NCI-H187 (cell line): ENCODE measurements at regions not wholly inside any gene's neighbourhood (a gene's known extent, or its start where the extent isn't known, plus 50 kb on each side); places are given as distances from the start of the nearest gene placed in this dataset.
"Not testable (repeated sequence)": the region's sequence is repeated elsewhere in the genome, so short reads cannot be mapped to it uniquely, and the experiment has no call there.

ENCODE experiments used
- DNase-seq, 2 experiments: peaks; one replicate each; lab custom pipeline; 2025; lab: John Stamatoyannopoulos, UW

DNA sequence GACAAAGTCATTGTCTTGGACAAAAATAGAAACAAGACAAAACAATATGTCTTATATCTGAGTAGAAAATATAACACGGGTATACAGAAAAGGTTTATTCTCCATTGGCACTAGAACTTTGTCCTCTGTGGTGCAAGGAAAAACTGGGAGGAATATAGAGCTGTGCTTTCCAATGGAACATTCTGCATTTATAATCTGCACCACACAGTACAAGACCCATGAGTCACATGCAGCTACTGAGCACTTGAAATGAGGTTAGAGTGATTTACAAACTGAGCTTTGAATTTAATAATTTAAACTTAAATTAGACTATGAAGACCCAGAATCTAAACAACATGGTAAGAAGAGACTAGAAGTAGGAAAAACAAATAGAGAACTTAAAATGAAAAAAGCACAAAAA lies 86.1 kb downstream of the RAP2A start:
- no peak for DNase-seq

DNA sequence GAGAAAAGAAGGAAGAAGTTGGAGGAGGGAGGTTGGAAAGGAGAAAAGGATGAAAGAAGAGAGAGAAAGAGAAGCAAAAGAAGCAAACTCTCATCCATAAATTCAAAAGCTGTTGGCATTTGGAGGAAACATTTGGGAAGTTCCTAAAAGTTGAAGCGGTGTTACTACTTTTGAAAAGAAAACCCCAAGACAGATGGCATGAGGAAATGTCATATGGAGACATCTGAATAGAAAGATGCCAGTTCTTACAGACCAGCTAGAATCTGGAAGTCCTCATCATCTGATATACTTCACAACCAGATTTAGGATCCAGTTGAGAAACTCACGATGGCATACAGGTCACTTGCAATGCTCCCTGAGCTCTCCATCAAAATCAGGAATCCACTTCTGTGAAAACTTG lies 86.9 kb downstream of the RAP2A start:
- DNase-seq = no peak

DNA sequence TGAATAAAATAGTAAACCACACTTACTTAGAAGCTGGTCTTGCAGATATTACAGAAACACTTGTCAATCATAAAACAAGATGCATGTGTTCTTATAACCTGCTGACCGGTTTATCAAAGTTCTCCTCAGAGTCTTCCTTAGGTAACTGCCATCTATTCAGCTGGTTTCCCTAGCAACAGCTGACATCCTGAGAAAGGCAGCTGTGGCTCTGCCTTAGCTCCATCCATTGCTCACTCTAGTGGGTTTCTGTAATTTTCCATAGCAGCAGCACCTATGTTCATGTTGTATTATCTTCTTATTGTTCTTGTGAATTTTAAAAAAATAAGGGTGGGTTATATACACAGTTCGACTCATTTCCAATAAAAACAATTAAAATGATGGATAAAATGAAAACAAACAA lies 87.8 kb downstream of the RAP2A start:
- no peak for DNase-seq

DNA sequence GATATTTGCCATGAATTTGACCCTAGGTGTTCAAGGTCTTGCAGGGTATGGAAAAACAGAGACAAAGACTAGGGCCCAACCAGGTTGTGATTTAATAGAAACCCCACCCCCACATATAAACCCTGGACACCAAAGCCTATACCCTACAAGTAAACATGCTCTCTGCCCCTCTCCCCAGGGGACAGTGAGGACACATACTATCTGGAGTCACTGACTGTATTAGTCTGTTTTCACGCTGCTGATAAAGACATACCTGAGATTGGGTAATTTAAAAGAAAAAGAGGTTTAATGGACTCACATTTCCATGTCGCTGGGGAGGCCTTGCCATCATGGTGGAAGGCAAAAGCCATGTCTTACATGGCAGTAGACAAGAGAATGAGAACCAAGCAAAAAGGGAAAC lies 88.3 kb downstream of the RAP2A start:
- DNase-seq = no peak

DNA sequence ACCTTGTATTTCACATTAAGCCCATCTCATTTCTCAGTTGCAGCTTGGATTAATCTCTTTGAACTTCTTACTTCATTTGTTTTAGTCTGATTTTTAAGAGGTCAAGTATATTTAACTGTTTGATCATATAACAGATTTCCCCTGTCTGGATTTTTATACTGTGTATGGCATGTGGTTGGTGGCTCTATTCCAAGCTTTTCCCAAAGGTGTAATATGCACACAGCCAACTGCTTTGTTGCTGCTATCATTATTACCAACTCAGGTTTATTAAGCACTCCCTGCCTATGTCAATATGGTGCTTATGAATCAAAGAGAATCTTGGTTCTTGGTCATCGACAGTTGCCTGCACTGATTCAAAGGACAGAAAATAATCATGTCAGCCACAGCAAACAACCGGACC lies 92.6 kb downstream of the RAP2A start:
- DNase-seq = no peak

DNA sequence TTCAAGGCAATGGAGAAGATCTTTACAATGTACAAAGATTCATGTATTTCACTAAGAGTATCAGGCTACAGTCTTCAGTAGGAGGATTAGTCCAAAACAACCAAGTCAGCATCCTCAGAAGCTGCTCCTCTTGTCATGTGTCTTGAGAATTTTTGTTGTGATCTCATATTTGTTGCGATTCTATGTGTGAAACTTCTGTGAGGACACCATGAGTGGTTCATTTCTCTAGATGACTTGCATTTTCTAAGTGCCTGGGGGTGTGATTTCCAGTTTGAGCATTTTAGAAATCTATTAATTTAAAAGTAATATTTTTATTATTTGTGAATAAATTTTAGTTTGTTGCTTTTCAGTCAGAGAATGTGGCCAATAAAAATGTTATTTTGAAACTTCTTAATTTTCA lies 94.5 kb downstream of the RAP2A start:
- DNase-seq = no peak

DNA sequence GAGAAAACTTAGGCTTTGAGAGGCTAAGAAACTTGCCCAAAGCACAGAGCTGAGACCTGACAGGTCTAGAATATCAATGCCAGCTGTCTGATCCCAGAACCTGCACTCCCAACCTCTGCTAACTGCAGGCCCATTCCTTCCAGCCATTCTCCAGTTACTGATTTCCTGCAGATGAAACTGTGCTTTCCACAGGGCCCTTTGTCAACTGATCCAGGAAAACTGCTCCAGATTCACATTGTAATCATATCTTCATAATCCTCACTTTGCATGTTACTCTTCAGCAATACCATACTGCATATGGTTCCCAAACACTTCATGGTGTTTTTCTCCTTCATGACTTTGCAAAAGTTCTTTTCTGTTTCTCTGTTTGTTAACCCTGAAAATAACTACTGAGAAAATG lies 100.6 kb downstream of the RAP2A start:
- no peak for DNase-seq

DNA sequence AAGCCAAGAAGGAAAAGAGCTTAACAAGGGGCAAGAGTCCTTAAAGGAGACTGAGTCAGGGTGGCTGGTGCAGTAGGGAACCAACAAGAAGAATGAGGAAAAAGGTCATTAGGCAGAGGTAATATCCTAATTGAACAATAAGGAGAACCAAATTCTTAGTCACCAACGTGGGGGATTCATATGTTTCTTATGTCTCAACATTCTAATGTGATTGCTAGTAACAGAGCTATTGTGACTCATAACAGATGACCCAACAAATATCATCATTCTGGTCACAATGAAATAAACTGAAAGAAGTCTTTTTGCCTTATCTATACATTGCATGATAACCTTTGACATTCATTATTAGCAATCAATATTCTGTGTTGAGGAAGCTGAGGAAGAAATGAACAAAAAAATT lies 101.6 kb downstream of the RAP2A start:
- DNase-seq = no peak

DNA sequence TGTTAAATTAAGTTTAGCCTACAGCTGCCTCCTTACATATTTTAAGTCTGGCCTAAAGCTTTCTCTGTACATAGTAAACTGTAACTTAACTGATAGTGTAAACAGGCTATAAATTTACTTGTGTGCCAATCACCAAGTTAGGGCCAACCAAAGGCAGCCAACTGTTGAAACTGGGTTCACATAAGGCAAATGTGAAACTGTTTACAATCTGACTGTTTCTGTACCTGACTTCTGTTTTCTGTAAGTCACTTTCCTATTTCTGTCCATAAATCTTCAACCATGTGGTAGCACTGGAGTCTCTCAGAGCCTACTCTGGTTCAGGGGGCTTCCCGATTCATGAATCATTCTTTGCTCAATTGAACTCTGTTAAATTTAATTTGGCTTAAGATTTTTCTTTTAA lies 103.1 kb downstream of the RAP2A start:
- DNase-seq = no peak

DNA sequence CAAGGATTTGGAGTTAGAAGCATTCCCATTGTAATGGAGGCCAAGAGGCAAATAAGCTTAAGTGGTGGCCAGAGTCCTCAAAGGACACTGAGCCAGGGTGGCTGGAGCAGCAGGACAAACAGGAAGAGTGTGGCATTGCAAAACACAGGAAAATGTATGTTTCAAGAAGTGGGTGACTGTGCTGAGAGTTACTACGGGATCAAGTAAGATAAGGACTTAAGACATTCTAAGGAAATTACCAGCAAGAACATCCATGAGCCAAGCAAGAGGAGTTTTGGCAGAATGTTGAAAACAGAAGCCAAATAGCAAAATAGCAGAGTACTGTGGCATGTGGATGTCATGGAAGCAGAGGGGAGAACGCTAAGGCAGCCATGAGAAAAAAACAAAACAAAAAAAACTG lies 104.2 kb downstream of the RAP2A start:
- DNase-seq = no peak

DNA sequence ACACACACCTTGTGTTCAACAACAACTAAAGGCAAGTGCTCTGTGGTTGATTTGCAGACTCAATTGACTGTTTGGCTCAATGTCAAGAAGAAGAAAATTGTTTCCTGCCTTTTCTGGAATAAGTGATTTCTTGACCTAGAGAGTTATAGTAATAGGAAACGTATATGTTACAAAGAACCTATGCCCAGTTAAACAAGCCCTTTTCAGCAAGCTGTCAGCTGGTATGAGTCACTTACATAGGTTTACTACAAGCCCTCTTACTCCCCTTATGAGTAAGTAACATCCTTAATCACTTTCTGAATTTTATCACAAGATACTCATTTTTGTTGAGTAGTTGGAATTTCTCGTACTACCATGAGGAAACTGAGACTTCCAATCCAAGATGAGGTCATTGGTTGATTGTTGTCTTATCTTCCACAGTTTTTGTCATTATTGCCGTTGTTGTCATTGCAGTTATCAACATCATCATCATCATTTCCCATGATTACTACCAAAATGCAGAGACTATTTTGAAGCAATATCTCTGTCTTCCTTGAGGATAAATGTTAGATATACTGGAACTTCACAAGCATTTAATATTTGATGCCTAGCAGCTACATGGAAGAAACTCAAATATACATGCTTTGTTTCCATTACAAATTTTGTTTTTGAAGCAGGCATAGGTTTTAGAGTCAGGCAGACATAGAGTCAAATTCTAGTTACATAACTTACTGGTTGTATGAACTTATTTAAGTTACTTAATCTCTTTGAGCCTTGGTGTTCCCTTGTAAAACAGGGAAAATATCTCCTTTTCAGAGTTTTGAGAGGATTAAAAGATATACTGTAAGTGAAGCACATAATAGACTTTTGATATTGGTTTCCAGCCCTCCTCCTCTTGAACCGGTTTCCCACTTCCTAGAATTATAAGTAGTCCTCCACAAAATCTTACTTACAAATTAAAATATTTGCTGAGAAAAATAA lies 106.0 kb downstream of the RAP2A start:
- DNase-seq = no peak

DNA sequence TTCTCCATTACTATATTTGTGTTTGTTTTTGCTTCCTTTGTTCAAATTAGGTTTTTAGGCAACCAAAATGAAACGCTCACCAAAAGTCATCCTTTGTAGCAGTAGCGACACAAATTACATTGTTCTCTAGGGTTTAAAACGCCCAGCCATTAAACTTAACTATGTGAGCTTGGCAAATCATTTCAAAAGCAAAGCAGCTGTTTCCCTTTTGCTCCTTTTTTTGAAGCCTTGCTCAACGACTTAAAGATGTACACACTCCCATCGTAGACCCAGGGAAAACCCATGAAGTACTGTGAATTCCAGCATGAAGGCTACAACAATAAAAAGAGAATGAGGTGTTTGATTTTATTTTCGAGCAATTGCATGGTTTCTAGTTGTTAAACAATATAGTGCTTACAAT lies 106.7 kb downstream of the RAP2A start:
- DNase-seq = no peak

DNA sequence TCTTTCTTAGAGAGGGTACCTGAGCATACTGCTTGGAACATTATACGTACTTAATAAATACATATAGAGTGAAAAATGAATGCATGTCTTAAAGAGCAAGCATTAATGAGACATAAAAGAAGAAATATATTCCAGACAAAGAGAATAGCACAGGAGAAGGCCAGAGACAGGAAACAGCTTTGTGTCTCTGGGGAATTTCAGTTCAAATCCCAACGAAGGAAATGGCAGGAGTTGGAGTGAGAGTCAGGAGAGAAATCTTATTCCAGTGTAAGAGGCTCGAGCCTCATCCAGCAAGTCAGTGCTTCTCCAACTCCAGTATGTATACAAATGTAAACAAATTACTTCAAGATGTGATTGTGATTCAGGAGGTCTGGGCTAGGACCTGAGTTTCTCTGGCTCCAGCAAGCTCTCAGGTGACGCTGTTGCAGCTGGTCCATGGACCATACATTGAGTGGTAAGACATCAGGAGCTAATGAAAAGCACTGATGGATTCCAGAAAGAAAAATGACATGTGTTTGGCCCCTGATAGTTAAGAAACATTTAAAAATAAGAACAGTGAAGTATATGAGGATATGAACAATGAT lies 108.2 kb downstream of the RAP2A start:
- DNase-seq = no peak

DNA sequence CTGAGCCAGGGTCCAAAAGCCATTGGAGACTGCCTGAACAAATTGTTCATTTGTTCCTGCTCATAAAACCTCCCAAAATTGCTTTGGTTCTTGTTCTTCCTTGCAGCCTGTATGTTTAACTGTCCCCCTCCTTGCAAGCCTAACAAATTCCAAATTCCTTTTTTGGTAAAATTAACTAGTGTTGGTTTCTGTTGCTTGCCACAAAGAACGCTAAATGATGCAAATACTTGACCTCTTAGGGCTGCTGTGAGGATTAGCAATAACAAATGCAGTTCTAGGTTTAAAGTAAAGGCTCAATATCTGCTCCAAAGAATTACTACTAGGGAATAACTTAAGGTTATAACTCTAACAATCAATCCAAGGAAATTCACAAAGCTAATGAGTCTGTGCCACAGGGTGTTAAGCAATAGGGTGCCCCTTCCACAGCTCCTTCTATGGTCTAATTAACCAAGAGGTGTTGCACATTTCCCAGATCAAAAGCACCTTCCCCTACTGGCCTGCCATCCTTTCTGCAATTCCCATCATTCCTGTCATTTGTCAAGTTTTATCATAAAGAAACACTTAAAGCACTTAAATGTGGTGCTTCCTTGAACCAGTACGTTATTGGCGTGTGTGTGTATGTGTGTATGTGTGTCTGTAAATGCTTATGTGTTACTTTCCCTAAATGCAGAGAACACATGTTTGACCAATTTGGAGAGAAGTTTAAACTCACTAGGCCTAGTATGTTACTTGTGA lies 110.2 kb downstream of the RAP2A start:
- no peak for DNase-seq

DNA sequence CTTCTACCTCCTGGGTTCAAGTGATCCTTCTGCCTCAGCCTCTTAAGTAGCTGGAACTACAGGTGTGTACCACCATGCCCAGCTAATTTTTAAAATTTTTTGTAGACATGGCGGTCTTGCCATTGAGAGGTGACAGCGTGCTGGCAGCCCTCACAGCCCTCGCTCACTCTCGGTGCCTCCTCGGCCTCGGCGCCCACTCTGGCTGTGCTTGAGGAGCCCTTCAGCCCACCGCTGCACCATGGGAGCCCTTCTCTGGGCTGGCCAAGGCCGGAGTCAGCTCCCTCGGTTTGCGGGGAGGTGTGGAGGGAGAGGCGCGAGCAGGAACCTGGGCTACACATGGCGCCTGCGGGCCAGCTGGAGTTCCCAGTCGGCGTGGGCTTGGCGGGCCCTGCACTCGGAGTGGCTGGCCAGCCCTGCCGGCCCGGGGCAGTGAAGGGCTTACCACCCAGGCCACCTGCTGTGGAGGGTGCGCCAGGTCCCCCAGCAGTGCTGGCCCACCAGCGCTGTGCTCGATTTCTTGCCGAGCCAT lies 111.1 kb downstream of the RAP2A start:
- not testable (repeated sequence) for DNase-seq

DNA sequence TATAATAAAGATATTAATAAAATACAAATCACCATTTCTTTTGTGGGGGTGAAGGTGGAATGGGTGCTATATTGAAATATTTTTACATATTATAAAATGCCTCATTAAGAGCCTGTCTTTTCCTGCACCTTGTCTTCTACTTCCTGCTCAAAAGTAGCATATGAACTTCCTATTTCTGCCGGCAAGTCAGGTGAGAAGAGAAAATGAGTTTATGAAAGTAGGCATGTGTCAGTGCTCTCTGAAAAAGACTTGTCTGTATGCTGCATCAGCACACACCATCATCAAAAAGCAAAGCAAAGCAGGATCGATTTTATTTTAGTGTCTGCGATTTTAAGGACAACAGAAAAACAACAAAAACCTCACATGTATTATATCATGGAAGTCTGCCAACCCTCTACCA lies 114.2 kb downstream of the RAP2A start:
- DNase-seq = no peak

DNA sequence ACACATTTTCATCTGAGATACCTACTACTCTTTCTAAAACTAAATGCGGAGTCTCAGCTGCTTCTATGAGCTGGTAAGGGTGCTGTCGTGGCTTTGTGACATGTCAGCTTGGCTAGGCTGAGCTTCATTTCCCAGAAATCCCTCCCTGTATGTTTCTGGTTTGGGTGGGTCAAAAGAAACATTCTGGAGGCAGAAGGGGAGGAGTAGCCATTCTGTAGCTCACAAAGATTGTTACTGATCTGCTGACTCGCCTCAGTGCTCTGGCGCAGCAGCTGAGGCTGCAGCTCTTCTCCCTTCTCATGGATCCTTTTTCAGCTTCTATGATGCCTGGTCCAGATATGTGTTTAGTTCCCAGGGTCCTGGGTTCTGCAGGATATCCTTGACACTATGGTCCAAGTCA lies 114.7 kb downstream of the RAP2A start:
- DNase-seq = no peak

DNA sequence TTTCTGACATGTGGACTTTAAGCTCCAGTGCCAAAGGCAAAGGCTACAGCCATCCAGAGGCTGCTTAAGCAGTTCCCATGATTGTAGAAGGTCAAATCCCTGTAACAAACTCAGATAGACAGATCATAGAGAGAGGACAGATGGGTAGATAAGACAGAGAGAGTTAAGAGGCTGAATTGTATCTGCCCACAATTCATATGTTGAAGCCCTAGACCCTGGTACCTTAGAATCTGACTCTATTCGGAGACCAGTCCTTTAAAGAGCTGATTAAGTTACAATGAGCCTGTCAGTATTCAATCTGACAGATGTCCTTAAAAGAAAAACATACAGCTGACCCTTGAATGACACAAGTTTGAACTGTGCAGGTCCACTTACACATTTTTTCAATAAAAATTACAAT lies 115.2 kb downstream of the RAP2A start:
- no peak for DNase-seq

DNA sequence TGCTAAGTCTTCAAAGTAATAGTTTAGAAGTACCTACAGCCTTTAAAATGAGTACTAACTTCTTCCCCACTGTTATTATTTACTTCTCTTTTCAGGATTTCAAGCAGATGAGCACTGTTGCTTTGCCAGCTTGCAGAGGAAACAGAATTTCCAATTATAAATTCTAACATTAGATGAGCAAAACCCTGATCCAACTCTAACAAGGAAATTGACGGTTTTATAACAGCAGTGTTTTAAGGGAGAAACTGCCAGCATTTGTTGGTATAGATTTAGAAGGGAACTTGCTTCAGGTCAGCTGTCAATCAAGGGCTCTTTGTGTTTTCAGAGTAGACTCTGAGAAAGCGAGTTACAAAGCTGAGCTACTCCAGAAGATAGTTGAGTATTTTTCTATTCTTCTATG lies 120.5 kb downstream of the RAP2A start:
- DNase-seq = no peak

DNA sequence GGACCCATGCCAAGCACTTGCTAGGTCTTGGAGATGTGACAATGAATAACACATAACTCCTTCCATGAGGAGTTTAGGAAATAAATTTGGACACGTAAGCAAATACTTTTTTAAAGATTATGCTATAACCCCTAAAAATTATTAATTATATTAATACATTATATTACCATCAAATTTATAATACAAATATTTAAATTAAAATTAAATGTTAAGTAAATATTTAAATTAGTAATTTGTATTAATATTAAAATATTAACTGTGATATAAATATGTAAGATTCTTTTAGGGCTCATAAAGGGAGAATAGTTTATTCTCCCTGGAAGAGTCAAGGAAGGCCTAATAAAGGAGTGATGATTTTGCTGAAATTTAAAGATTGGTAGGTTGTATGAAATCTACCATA lies 121.1 kb downstream of the RAP2A start:
- DNase-seq = no peak

DNA sequence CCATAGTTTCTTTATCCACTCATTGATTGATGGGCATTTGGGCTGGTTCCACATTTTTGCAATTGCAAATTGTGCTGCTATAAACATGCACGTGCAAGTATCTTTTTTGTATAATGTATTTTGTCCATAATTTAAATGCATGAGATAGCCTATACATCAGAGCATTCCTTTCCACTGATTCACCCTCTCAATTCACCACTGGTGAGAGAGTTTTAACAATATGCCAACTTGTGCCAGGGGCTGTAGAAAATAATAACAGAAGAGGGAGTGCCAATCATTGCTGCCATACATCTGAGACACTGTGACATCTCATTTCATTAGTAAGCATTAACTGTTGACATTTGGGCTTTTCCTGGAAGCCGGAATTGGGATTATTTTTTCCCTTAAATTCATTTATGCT lies 125.1 kb downstream of the RAP2A start:
- DNase-seq = no peak

DNA sequence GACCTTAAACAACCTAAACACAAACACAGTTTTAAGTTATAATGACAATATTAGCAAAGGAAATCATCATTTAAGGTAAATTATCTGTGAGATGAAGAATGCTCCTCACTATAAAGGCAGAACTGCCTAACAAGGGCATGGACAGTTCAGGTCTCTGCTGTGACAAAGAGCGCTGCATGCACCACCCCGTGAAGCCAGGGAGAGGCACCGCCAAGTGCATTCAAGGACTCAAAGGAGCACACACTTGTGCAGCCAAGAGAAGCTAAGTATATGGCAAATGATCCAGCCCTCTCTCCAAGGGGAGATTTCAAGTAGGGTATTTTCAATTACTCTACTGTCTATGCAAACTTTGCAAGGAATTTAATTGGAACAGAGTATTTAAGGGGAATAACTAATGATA lies 126.0 kb downstream of the RAP2A start:
- peak; percentile 83 to 88 for DNase-seq

DNA sequence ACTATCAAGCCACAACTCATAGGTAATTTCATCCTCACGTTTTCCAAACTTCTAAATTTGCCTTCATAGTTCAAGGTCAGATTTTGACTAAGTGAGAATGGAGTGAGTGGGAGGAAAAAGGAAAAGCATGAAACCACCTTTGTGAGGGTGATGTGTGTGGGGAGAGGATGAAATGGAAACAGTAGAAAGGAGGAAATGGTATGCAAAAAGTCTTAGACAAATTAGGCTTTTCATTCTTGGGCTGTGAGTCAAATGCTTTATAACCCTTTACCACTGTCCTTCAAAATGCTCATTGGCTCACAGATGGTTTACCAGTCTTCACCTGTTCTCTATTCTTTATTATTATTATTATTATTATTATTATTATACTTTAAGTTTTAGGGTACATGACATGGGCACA lies 127.2 kb downstream of the RAP2A start:
- DNase-seq = no peak
